HG03378 (cell line): ENCODE measurements at regions not wholly inside any gene's neighbourhood (a gene's known extent, or its start where the extent isn't known, plus 50 kb on each side); places are given as distances from the start of the nearest gene placed in this dataset.

Experiments used
- ATAC-seq: cut with Tn5 transposase; IDR thresholded peaks from one replicate; pipeline ENCODE4 v1.9.1; 2021; ENCODE audit warnings: mild to moderate bottlenecking, moderate library complexity; ENCODE audit not compliant: unreplicated experiment

DNA sequence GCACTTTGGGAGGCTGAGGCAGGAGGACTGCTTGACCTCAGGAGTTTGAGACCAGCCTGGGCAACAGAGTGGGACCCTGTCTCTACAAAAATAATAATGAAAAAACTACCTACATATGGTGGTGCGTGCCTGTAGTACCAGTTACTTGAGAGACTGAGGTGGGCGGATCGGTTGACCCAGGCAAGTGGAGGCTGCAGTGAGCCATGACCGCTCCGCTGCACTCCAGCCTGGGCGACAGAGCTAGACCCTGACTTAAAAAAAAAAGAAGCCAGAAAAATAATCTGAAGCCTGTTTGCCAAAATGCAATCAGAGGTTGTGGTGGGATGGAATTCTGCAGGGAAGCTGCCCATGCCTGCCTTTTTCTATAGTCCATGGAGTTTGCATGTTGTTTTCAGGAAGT lies 50.4 kb upstream of the GGTA1 start:
- ATAC-seq: no peak

DNA sequence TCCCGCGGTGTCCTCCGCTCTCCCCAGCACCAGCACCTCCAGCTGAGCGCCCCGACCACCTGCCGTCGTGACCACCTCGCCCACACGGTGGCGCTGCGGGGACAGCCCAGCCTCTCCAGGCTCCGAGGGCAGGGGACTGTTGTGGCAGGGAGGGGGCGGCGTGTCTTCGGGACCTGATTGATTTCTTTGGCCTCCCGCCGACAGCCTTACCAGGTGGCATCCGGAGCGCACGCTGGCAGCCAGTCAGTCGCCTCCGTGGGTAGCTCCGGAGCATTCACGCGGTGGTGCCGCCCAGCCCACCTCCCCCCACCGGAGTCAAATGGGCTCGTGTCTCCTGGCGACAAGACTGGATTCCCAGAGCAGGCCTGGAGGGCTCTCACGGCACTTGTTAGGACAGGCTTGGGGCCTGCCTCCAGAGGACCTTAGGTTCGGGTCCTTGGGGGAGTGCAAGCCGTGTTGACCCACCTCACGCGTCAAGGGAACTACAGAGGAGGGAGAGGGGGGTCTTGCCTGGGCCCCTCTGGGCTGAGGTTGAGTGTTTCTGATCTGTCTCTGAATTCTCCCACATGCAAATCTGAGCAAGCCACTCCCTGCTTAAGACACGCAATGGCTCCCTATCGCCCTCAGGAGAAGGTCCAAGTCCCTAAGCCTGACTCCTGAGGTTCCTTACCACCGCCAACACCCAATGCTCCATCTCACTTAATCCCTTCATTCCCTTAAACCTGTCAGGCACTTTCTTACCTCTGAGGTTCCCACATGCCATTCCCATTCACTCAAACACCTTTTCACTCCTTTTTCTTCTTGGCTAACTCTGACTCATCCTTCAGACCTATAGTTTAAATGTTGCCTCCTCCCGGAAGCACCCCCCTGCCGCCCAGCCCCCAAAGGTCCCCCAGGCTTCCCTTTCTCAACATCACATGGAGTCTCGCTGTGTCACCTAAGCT lies 51.2 kb upstream of the GGTA1 start:
- ATAC-seq: no peak

DNA sequence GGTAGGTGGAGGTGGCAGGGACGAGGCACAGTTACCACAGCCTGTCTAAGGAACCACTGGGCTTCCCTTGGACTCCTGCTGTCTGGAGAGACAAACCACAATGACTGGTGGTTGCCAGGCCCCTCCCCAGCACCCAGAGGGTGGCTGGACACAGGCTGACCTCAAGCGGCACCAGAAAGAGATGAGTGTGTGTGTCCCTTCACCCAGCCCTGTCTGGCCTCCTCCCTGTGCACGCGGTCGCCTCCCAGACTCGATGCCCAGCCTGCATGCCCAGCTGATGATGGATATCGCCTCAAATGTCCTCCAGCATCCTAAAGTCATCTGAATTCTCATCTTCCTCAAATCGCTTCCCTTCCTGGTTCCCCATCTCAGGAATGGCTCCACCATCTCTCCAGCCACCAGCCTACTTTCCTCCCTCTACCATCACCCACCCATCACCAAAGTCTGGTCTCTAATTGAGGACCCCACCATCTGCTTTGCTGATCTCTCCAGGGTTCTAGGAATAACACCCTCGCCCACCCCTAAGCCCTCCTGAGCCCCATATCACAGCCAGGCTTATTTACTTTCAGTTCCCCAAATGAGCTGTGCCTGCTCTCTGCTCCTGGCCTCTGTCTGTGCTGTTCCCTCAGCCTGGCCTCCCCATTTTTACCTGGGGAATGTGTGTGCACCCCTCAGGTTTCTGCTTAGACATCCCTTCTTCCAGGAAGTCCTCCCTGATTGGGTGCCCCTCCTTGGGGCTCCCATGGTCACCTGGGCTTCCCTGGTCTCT lies 52.5 kb upstream of the GGTA1 start:
- no peak for ATAC-seq

DNA sequence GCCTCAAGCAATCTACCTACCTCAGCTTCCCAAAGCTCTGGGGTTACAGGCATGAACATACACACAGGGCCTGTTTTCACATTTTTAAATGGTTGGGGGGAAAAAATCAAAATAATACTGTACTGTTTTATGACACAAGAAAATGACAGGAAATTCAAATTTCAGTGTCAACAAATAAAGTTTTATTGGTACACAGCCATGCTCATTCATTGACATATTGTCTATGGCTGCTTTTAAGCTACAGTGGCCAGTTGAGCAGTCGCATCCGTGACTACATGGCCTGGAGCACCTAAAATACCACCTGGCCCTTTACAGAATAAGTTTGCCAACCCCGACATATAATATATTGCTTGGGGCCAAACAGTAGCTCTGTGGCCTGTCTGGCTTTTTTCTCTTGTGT lies 56.4 kb upstream of the GGTA1 start:
- no peak for ATAC-seq

DNA sequence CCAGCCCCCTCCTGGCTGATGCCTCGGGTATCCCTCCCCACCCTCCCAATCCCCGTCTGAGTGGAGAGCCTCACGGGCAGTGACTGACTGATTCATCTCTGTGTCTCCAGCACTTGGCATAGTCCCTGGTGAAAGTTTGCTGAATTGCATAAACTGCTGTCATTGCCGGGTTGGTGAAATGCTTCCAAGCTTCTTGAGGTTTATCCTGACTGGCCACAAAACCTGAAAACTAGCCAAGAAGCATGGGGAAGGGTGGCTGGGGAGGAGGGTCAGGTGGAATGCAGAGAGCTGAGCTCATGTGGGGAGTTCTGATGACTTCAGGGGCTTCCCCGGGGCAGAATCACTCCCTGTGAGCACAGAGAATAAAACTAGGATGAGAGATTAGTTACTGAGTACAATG lies 56.9 kb upstream of the GGTA1 start:
- ATAC-seq: no peak

DNA sequence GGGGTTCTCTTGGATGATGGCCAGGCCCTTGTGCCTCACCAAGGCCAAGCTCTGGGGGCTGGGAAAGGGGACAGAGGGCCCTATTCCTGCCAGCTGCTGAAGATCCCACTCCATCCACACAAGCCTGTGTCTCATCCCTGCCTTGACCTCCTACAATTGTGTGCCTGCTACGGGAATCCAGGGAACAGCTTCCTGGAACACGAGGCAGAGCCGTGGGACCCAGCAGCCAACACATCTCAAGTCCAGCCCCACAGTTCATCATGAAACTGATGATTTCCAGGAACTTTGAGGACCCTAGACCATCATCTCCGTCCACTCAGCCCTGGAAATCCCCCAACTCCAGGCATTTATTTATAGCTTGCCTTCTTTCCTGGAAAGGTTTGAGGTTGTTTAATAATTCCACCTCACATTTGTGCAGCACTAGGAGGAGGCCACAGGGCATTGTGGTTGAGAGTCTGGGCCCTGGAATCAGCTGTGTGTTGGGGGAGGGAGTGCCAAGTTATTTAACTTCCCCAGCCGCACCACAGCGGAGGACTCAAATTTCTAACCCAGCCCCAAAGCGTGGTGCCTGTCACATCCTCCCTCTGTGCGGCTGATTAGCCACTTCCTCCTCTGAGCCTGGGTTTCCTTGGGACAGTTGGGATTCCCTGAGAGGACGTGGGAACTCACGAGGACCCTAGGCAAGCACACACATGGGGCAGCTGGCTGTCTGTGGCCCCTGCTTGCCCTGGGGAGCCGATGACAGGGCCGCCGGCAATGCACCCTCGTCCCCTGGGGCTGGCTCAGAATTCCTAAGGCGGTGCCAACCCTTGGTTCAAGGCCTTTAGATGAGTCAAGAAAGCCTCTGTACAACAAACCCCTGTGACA lies 58.2 kb upstream of the GGTA1 start:
- ATAC-seq: no peak

DNA sequence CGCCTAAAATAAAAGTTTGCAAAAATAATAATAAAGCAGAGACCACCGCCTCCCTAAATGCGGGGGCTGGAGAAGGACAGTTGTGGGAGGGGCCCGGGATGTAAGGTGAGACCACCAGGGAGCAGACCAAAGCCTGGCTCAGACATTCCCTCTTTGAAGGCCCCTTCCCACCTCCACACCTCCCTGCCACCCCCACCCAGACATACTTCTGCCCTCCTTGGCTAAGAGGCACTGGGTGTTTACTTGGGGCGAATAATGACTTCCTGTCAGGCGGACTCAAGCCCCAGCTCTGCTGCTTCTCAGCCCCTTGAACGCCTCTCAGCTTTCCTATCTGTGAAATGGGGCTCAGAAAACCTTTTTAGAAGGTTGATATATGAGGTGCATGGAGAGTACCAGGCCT lies 58.8 kb upstream of the GGTA1 start:
- ATAC-seq: no peak

DNA sequence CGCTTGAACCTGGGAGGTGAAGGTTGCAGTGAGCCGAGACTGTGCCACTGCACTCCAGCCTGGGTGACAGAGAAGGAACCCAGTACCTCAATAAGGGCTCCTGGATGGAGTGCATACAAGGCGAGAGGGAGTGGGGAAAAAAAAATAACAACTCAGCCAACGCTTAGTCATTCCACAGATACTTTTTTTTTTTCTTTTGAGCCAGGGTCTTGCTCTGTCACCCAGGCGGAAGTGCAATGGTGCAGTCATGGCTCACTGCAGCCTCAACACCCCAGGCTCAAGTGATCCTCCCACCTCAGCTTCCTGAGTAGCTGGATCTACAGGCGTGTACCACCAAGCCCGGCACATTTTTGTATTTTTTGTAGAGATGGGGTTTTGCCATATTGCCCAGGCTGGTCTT lies 59.5 kb upstream of the GGTA1 start:
- peak; percentile 53 for ATAC-seq

DNA sequence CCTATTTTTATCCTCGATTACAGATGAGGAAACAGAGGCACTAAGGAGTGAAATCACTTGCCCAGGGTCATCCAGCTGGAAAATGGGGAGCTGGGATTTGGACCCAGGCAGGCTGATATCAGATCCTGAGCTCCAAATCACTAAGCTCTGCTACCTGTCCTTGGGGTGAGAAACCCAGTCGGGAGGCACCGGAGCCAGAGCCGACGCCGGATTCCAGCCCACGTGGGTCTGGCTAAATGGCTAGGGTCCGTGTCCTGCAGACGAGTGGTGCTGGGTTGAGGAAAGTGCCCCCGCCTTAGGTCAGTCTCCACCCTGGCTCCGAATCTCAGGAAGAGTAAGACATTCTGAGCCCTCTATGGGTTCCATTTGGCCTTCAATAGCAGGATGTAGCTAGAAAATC lies 61.3 kb upstream of the GGTA1 start:
- no peak for ATAC-seq

DNA sequence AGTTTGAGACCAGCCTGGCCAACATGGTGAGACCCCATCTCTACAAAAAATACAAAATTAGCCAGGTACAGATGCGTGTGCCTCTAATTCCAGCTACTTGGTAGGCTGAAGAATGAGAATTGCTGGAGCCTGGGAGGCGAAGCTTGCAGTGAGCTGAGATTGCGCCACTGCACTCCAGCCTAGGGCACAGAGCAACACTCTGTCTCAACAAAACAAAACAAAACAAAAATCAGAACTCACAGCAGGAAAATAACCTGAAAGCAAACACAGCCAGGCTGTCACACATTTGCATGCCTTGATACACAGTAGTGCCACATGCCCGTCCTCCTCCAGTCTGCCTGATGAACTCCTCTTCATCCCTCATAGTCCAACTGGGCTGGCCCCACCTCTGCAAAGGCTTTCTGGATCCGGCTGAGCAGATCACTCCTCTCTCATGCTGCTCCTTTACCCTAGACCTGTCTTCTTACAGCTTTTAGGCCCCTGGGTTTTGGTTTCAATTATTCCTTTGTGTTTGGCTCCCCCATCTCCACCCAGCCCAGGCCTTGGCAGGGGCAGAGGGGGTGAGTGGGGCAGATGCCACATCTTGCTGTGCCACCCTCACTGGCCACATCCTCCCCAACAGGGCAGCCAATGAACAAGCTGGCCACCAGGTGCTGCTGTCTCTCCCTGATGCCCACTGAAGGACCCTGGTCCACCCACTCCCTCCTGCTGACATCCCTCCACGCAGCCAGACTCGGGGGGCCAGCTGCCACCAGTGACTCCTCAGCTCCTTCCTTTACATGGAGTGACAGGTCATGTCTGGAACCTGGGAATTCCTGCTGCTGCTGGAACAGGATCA lies 62.0 kb upstream of the GGTA1 start:
- ATAC-seq: no peak

DNA sequence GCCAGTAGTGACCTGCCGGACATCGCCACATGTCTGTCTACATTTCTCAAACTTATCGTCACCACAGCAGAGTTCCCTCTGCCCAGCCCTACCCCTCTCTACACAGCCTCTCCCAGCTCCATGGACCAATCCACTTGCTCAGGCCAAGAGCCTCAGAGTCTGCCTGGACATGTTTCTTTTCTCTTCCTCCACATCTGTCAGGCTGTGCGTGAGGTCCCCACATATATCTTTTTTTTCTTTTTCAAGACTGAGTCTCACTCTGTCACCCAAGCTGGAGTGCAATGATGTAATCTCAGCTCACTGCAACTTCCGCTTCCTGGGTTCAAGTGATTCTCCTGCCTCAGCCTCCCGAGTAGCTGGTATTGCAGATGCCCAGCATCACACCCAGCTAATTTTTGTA lies 62.7 kb upstream of the GGTA1 start:
- ATAC-seq: no peak

DNA sequence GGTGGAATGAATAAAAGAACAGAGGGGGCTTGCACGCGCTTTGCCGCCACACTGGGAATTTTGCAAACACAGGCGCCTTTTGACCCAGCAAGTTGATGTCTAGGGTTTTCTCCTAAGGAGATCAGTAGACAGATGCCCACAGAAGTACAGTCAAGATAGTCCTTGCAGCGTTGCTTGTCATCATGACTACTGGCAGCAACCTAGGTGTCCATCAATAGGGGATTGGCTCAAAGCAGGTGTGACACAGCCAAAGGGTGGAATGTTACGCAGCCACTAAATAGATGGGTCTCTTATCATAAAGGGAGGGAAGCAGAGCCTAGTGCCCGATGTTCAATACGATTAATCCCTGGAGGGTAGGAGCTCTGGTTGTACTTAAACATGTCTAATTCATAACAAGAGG lies 63.8 kb upstream of the GGTA1 start:
- no peak for ATAC-seq

DNA sequence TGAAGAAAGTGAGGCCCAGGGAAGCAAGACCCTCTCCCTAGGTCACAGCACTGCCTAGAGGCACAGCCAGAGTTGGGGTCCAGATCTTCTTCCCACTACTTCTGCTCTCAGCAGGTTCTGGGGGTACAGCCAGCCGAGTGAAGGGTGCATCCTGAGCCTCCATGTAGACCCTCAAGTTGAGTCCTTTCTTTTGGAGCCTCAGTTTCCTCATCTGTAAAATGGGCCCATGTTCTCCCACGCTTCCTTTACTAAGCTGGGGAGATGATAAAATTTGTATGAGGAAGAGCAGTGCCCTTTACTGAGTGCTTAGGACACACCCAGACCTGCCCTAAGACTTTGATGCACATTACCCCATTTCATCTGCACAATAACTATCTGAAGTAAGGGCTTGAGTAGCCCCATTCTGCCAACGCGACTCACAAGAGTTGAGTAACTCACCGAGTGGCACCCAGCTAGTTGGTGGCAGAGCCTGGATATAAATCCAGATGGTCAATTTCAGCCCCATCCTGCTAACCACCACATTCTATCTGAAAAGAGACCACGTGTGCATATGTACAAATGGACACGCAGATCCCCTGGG lies 64.3 kb upstream of the GGTA1 start:
- no peak for ATAC-seq

DNA sequence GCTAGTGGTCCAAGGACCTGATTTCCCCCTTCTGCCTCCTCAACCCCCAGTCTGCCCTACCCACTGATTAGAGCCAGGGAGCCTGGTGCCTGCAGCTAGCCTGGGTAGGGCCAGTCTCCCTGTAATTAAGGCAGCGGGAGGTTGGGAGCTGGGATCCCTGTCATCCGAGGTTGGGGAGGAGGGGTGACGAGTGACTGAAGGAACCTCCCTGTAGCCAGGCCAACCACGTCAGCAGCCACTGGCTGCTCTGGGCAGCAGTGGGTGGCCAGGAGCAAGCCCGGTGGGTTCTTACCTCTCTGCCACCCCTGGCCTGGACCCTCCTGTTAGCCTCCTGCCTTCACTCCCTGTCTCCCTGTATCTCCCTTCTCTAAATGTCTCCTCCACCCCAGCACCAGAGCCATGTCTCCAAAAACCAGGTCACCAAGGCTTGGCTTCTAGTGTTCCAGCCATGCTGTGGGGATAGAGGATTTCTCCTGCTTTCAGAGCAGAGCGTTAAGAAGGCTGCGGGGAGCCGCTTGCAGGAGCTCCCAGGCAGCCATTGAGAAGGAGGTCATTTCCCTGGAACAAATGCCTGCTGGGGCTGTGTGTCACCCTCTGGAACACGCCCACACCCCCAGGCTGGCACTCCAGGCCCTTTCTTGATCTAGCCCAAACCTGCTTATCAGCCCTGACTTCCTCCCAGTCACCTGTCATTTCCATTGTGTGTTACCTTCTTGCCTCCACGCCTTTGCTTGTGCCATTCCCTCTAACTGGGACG lies 65.0 kb upstream of the GGTA1 start:
- ATAC-seq: no peak

DNA sequence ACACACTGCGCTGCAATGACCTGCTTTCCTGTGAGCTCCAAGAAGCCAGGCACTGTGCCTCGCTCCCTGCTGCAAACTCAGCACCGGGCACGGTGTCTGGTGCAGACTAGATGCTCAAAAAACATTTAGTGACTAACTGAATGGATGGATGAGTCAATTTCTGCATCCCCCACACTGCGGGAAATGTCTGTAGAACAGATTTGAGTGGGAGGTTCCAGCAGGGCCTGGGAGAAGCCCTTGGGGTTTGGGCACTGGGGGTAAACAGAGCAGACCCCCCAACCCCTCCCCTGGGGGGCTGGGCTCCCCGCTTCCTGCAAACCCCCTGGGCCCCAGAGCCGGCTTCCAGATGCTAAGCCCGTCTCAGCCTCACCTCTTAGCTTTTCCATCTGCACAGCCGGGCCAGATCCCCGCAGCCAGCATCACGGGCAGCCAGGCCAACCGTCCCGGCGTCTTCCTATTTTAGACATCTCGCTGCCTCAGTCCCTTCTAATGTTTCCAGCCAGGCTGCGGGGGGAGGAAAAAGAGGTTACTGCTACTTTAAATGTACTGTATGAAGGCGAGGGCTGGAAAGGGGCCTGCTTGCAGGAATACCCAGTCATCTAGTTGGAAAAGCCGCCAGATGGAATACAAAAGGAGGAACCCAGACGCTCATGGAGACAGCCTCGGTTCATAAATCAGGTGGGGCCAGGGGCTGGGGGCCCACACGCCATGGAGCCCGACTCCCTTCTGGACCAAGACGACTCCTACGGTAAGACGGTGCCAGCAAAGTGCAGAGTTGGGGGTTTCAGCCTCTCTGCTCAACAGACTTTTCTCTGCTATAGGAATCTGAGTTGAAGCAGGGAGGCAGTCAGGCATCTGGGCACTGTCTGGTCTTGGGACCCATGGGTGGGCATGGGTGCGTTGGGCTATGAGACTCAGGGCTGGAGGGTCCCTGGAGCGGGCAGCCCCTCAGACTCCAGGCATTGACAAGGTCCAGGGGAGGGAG lies 67.1 kb upstream of the GGTA1 start:
- no peak for ATAC-seq

DNA sequence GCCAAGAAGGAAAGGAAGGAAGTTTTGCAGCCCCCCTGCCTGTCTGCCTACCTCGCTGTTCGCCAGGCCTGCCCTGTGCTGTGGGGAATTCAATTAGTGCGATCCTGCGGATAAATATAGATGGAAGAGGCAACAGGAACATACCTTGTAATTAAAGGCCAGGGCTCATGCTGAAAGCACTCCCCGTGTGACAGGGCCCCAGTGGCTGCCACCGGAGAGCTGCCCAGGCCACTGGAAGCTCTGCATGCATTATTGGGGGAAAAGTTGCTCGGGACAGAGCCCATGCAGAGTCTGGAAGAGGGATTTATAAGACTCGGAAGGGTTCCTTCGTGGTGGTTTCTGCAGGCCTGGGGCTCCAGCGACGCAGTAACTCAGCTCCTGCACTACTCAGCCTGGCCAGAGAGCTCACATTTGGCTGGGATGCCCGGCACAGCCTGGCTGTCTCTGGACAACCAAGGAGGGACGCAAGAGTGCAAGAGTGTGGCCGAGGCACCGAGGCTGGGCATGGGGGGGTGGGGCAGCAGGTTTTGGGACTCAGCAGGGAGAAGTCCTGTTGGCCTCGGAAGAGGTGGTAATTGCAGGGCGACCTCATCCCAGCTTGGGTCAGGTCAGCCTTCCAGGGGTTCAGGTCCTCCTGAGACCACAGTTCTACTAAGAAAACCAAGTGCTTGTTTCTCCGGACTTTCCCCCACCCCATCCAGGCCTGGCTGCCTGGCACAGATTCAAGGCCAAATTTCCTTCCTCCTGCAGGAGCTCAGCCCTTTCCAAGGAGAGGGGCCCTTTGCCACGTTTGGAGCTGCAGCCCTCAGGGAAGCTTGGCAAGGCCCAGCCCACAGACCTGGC lies 68.1 kb upstream of the GGTA1 start:
- no peak for ATAC-seq
